Brain pericyte (primary cell): ENCODE measurements at regions not wholly inside any gene's neighbourhood (a gene's known extent, or its start where the extent isn't known, plus 50 kb on each side); places are given as distances from the start of the nearest gene placed in this dataset.

ENCODE experiments used
- DNase-seq: peaks from one replicate; pipeline ENCODE4 v3.0.0-alpha.2; 2012; ENCODE audit warnings: low read depth, low spot score

DNA sequence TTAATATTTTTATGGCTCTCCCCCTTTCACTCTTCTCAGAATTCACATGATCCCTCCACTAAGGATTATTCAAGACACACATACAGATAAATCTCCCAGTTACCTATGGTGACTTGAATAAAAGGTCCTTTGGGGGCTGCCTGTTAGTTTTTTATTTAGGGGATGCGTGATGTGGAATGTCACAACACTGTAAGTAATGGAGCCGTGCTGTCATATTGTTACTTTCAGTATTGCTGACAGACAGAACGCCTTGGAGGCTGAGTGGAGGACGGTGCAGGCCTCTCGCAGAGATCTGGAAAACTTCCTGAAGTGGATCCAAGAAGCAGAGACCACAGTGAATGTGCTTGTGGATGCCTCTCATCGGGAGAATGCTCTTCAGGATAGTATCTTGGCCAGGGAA, 291.7 kb downstream of the UTRN start:
- DNase-seq, result no peak

DNA sequence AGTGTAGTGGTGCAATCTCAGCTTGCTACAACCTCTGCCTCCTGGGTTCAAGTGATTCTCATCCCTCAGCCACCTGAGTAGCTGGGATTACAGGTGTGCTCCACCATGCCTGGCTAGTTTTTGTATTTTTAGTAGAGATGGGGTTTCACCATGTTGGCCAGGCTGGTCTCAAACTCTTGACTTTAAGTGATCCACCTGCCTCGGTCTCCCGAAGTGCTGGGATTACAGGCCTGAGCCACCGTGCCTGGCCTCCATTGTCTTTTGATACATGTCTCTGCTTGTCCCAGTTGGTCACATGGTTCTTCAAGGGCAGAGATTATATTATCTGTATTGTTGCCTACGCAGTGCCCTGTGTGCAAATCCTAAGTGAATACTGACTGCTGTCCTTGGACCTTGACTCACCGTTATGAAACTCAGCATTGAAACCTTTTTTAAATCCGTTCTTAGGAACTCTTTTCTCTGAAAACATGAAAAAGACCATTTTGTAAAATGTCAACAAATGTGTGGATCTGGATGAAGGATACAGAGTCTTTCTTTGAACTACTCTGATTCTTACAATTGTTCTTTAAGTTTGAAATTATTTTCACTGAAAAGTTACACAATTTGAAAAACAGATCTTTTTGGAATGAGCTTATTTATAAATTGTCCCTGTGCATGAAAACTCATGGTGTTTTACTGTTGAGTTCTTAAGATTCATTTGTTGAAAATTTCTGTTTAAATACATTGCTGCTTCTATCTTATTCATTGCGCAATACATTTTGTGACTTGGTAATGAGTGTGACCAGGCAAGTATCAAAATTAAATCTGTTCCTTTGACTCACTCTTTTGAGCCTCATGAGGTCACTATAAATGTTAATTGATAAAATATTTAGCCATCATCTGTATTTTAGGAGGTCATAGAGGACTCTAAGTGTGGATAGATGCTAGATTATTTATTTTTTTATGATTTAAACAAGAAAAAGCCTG, 293.5 kb downstream of the UTRN start:
- DNase-seq, result no peak

DNA sequence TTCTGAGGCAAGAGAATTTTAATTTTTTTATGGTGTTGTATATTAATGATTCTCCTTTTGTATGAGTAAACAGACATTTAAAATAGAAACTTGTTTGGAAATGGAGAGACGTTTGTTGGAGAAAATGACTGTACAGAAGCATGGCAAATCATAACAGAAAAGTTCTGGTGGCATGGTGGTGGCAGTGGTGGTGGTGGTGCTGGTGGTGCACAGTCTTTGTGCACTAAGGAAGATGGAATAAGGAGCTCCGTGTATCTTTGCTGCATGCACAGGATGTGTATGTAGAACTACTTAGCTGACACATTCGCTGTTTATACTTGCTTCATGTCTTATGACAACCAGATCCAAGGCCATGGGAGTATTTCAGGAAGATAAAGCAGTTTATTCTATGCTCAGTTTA, 294.9 kb downstream of the UTRN start:
- DNase-seq, result no peak

DNA sequence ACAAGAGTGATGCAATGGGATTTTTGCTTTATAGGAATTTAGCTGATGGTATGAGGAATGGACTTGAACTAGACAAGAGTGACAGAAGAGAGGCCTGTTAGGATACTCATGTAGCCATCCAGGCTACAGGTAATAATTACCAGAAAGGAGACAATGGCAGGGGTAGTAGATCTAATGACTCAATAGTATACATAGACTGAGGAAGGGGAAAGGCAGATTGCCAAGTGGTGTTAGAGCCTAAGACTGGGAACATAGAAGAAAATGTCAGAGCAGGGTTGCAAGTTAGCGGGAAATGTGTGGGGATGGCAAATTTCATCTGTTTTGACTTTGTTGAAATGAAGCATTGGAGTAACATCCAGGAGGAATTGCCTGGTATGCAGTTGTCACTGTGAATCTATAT, 295.6 kb downstream of the UTRN start:
- DNase-seq, result no peak

DNA sequence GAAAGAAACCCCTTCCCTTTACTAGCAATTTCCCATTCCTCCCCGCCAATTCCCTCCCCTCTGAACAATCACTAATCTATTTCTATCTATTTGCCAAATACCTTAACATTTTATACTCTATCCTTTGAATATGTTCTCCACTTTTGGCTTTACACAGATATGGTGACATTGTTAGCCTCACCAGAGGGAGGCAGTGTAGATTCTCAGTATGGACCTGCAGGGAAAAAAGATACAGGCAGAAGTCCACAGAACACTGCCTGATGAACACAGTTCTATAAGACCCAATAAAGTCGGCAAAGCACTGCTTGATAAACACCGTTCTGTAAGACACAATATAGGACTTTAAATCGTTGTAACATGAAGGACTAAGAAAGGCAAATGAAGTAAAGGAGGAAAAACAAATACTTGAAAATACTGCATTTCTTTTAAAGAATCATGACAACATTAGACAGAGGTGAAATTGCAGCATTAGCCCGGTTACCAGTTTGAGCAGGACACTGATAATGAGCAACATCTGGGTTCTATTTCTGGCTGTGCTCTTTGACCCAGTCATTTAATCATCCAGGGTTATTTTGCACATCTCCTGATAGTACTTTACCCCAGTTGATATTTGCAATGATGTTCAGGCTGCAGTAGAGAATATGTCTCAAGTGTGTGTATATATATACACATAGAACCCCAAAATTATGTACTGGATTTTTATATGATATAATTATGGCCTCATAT, 296.8 kb downstream of the UTRN start:
- no peak for DNase-seq

DNA sequence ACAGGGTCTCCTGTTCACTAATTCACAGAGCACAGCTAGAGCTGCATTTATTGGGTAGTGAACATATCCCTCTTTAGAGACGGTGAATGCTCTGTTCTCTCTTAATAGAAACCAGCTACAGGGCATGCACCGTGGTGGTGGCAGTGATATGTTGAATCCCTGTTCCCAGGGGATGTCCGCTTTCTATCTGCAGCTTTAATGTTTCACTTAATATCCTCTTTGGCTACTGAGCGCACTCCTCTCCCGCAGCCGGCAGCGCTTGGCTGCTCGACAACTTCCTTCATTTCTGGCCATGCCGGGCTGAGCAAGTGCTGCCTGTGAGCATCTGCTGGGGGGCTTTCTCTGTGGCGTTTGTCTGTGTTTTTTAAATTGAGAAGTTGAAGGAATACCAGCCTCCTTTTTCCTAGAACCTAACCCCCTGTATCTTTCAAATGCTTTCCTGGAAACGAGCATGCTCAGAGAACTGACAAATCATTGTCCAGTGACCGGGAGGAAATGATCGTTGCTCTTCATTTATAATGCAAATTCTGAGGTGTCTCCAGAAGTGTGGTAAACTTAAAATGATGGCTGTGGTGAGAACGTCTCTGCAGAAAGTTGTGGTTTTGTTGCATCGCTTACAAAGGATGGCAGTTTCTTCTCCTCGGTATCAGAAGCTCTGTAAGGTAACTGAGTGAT, 297.9 kb downstream of the UTRN start:
- DNase-seq, result no peak

DNA sequence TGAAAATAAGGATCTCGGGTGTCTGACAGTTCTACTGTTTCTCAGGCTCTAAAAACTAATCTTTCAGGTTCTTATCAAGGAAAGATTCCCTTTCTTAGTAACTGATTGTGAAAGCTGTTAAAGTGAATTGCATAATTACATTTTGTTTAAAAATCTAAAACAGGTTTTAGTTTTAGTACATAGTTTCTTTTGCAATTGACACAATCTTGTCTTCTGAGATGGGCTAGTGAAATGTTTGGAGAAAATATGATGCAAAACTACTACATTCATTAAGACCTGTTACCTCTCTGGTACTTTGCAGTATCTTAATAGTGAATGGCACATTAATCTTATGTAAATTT, 298.4 kb downstream of the UTRN start:
- DNase-seq, result no peak

DNA sequence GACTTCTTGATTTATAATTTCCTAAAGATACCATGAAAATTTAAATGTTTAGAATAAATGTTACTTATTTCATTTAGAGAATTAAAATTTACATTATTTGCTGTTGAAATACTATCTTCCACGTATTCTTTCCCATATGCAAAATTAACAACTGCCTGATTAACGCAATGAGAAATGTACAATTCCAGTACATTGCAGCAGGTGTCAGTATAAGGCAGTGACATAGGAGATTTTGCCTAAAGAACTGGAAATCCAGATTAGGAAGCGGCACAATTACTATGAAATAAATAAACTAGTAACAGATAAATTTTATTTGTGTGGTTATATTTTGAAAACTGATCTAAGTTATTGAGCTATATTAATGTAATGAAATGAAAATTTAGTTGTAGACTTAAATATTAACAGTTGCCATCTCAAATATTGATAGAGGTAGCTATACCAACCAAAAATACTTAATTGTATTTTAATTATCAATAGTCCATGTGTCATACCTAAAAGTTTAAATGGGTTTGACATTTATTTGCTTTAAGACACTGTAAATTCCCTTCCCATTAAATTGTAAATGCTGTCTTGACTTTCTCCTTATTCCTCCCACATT, 300.2 kb downstream of the UTRN start:
- DNase-seq, result no peak

DNA sequence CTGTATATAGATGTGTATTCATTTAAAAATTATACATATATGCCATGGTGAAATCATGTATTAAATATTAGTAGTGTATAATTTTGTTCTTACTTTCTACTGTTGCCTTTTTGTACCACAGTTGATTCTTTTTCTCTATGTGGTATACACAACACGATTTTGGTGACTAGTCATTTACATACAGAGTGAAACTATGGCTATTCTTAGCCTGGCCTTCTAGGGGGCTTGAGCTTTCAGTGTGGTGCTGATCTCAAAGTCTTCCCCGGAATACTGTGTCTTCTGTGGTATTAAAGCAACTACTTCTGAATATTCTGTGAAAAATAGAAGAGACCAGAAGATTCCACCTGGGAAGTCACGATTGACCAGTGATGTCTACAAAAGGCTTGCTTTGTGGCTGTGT, 301.9 kb downstream of the UTRN start:
- DNase-seq, result no peak

DNA sequence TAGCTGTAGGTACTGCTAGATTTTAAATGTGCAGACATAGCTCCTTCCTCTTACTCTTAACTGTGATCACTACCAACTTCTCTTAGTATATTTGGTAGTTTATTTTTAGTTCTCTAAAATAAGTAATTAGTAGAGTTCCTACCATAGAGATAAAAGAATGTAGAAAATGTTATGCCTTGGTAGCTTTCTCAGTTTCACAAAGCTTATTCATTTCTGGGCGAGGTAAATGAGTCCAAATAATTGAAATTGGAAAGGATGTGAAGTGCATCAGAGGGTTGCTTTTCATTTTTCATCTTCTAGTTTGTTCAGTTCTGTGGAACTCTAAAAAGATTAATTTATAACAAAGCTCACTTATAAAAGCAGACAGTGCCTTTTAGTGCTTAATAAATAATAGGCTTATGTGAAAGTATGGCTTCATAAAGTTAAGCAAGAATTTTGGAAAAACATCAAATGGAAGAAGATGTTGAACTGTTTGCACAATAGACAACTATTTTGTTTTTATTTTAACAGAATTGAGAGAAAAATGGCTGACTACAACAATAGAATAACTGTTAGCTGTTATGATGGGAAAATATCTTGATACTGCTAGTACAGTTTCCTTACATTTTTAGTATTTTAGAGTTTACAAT, 303.7 kb downstream of the UTRN start:
- no peak for DNase-seq

DNA sequence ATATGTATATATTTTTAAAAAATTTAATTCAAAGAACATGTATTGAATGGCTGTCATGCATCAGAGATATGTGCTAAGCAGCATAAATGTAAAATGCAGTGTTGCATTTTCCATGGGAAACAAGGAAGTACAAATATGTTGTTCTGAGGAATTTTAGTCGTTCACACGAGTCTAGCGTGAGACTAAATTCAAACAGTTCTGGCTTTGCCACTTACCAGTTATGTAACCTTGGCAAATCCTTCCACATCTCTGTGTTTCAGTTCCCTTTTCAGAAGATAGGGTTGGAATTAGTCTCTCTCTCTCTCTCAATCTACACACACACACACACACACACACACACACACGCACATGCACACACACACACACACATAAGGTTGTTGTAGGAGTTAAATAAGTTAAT, 305.4 kb downstream of the UTRN start:
- no peak for DNase-seq

DNA sequence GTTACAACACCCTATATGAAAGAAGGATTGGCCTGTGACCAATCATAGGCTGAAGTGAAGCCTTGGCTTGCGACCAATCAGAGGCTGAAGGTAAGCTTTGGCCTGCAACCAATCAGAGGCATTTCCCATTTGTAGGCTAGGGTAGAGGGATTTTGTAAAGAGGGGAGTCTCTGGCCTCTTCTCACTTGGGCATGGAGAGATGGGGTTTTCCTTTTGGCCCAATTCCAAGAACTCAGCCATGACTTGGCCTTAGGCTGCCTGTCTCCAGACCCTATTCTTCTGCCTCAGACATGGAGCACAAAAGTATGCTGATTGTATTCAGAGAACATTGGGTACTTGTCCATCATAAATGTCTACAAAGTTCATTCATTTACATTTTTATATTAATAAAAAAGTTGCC, 308.3 kb downstream of the UTRN start:
- no peak for DNase-seq

DNA sequence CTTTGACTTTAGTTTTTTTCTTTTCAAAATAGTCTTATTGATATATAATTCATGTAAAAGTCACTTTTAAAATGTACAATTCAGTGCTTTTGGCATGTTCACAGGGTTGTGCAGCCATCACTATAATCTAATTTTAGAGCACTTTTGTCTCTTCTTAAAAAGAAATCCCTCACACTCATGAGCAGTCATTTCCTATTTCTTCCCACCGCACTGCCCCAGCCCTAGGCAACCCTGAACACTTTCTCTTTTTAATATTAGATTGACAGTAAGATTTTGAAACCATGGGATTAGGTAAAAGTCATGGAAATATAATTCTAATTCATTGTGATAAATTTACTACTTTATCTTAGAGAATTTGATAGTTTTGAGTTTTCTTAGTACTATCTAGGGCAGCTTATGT, 309.4 kb downstream of the UTRN start:
- no peak for DNase-seq

DNA sequence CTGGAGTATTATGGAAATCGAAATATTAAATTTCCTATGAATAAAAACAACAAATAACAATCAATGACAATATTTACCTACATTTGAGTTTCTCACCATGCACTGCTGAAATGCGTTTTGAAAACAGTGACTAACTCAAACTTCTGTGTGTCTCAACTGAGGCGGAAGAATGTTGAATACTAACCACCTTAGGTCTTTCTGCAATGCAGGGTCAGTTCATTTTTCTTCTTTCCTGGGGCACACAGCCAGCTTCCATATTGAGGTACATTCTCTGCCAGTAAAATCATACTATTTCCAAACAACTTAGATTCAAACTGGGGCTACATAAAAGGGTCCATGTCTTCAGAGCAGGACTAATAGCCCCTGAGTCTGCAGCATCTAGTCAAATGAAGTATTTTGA, 310.1 kb downstream of the UTRN start:
- DNase-seq, result no peak

DNA sequence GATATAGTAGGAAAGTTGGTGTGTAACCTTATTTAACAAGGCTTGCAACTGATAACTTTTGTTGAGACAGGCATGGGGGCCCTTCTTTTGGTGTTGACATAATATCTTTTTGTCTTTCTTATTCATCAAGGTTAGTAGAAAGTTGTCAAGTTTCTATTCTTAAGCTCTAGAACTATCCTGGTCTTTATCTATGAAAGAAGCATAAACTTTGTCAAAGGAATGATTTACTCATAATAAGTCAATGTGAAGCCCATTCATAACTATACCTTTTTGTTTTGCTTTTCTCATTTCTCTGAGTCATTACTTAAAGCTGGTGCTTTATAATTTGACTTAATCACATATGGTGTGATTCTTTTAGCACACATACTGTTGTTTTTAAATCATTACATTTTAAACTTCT, 312.4 kb downstream of the UTRN start:
- DNase-seq, result no peak

DNA sequence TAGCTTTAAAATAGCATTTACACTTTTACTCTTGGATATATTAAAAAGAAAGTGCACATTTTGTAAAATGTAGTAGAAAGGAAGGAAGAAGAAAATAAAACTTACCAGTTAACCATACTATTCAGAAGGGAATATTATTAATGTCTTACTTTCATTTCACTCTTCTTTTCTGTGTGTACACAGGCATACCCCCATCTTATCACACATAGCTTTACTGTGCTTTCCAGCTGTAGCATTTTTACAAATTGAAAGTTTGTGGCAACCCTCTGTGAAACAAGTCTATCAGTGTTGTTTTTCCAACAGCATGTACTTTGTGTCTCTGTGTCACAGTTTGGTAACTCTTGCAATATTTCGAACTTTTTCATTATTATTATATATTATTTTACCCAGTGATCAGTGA, 314.5 kb downstream of the UTRN start:
- no peak for DNase-seq

DNA sequence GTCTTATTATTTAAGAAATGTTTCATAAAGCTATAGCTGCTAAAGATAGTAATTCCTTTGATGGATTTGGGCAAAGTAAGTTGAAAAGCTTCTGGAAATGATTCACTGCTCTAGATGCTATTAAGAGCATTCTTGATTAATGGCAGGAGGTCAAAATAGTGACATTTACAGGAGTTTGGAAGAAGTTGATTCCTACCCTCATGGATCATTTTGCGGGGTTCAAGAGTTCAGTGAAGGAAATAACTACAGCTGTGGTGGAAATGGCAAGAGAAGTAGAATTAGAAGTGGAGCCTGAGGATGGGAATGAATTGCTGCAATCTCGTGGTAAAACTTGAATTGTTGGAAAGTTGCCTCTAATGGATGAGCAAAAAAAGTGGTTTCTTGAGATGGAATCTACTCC, 316.1 kb downstream of the UTRN start:
- DNase-seq, result no peak

DNA sequence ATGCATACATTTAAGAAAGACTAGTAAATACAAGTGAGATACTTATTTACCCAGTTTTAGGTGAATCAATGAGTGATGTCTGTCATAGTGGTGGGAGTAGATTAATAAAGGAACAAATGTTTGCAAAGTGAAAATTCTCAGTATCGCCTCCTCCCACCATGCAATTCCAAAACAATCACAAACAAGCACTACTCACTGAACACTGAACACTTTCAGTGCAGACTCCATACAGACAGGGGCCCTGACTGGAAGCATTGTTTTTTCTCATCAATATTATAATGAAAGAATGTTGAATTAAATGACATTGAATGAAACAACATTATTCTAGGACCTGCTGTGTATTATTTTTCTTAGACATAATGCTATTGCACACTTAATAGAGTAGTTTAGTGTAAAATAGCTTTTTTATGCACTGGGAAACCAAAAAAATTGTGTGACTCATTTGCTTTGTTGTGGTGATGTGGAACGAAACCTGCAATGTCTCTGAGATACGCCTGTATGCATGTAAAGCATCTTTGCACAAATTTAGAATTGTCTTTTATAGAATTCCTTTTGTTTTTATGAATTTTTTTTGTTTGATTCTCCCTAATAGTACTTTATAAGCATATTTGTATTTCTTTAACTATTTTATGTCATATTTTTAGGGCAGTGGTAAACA, 317.5 kb downstream of the UTRN start:
- DNase-seq, result no peak

DNA sequence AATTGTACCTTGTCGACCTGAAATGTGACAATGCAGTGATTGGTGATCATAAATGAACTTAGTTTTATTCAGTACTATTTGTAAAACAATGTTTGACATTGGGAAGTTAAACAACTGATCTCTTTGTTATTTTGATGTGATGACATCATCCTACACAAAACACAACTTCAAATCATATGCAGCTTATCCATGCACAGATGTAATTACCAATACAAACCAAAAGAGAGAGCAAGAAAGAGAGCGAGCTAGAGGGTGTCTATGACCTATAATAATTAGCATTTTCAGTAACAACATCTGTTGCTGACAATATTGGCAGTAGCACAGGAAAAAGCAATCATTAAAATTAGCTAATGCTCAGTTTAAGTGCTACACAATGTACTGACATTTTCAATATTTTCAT, 320.9 kb downstream of the UTRN start:
- no peak for DNase-seq

DNA sequence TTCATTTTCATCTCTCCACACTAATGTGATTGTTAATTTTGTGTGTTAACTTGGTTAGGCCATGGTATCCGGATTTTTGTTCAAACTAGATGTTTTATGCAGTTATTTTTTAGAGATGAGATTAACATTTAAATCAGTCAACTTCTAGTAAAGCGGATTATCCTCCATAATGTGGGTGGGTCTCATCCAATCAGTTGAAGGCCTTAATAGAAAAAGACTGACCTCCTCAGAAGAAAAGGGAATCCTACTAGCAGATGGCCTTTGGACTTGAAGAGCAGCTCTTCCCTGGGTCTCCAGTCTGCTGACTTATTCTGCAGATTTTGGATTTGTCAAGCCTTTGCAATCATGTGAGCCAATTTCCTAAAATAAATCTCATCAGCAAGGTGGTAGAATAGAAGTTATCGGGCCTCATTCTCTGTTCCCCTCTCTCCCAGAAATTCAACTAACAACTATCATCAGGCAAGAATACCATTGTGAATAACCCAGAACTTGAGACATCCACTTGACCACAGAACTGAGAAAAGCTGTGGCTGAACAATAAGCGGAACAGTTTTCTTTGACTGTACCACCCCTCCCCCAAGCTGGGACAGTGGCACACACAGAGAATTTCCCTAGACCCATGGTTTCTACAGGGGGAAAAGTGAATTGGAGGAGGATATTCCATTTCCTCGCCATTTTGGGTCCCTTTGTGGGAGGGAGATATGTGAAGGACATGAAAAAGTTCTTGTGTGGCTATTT, 323.0 kb downstream of the UTRN start:
- DNase-seq, result no peak

DNA sequence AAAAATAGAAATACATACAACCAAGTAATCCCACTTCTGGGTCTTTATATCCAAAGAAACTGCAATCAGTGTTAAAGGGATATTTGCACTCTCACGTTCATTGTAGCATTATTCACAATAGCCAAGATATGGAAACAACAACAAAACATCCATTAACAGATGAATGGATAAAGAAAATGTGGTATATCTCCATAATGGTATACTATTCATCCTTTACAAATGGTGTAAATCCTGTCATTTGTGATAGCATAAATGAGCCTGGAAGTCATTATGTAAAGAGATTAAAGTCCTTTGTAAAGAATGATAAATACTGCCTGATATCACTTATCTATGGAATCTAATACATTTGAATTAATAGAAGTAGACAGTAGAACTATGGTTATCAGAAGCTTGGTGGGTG, 327.7 kb downstream of the UTRN start:
- no peak for DNase-seq
